ENCODE measurements at regions not wholly inside any gene's neighbourhood (a gene's known extent, or its start where the extent isn't known, plus 50 kb on each side); places are given as distances from the start of the nearest gene placed in this dataset.

- peaks cover 20% of the 10 kb centered on the region for H3K27me3 ChIP-seq (replicated peaks; ENCODE audit: insufficient read depth, low read depth, low read length, poor library complexity)
- CTCF ChIA-PET, result no interaction called here
- H3K4me1 ChIP-seq (ENCODE audit: insufficient read depth, low read length, poor library complexity, severe bottlenecking), result no peaks in the 10 kb centered on the region
- H3K36me3 ChIP-seq (ENCODE audit: insufficient read depth, low read length, poor library complexity, severe bottlenecking), result no peaks in the 10 kb centered on the region
- TF ChIP-seq CTCF (conservative IDR thresholded peaks at IDR 0.05; ENCODE audit: low read depth, low read length) (no peak), EZH2 (IDR thresholded peaks at IDR 0.05; ENCODE audit: borderline replicate concordance, low read depth, low read length, poor library complexity, severe bottlenecking) (no peak)
- no peak overlapping the region for H3K27ac ChIP-seq (ENCODE audit: low read depth, low read length, poor library complexity, severe bottlenecking)
- BruUV-seq (replicated peaks), result no TSS peak
- POLR2A ChIA-PET (ENCODE audit: low non-redundant PET), result no interaction called here
- H3K9me3 ChIP-seq (ENCODE audit: low read depth, low read length, poor library complexity, severe bottlenecking), result no peaks in the 10 kb centered on the region
- DNase-seq (ENCODE audit: low spot score), result no peak
- intact Hi-C loops (cut with micrococcal nuclease; ENCODE audit: unreplicated experiment), result no loop called here
- no peak overlapping the region for H3K4me3 ChIP-seq (ENCODE audit: low read depth, low read length, poor library complexity, severe bottlenecking)
Measured at GRCh38 chr7:25725451-25725850, 426.5 kb upstream of the NFE2L3 start.

- intact Hi-C loops (cut with micrococcal nuclease; ENCODE audit: unreplicated experiment), result no loop called here
- no peaks in the 10 kb centered on the region for H3K36me3 ChIP-seq (ENCODE audit: insufficient read depth, low read length, poor library complexity, severe bottlenecking)
- CTCF ChIA-PET, result no interaction called here
- BruUV-seq (replicated peaks), result no TSS peak
- TF ChIP-seq EZH2 (IDR thresholded peaks at IDR 0.05; ENCODE audit: borderline replicate concordance, low read depth, low read length, poor library complexity, severe bottlenecking), result no peak
- no peak for TF ChIP-seq CTCF (conservative IDR thresholded peaks at IDR 0.05; ENCODE audit: low read depth, low read length)
- POLR2A ChIA-PET (ENCODE audit: low non-redundant PET), result no interaction called here
- peaks cover 20% of the 10 kb centered on the region for H3K27me3 ChIP-seq (replicated peaks; ENCODE audit: insufficient read depth, low read depth, low read length, poor library complexity)
- H3K4me1 ChIP-seq (ENCODE audit: insufficient read depth, low read length, poor library complexity, severe bottlenecking), result peaks cover 8% of the 10 kb centered on the region
- no peaks in the 10 kb centered on the region for H3K9me3 ChIP-seq (ENCODE audit: low read depth, low read length, poor library complexity, severe bottlenecking)
- no peak overlapping the region for H3K27ac ChIP-seq (ENCODE audit: low read depth, low read length, poor library complexity, severe bottlenecking)
- H3K4me3 ChIP-seq (ENCODE audit: low read depth, low read length, poor library complexity, severe bottlenecking), result no peak overlapping the region
- DNase-seq (ENCODE audit: low spot score), result no peak
Measured at GRCh38 chr7:25726170-25726780, 425.7 kb upstream of the NFE2L3 start.

GRCh38 chr7:25726781-25727311, 425.2 kb upstream of the NFE2L3 start:
- no peak for DNase-seq (ENCODE audit: low spot score)
- Histone ChIP-seq H3K27ac (ENCODE audit: low read depth, low read length, poor library complexity, severe bottlenecking) (no peak overlapping the region), H3K4me1 (ENCODE audit: insufficient read depth, low read length, poor library complexity, severe bottlenecking) (peaks cover 9% of the 10 kb centered on the region), H3K27me3 (replicated peaks; ENCODE audit: insufficient read depth, low read depth, low read length, poor library complexity) (peaks cover 19% of the 10 kb centered on the region), H3K9me3 (ENCODE audit: low read depth, low read length, poor library complexity, severe bottlenecking) (no peaks in the 10 kb centered on the region), H3K36me3 (ENCODE audit: insufficient read depth, low read length, poor library complexity, severe bottlenecking) (no peaks in the 10 kb centered on the region), H3K4me3 (ENCODE audit: low read depth, low read length, poor library complexity, severe bottlenecking) (no peak overlapping the region)
- BruUV-seq (replicated peaks), result no TSS peak
- ChIA-PET POLR2A (ENCODE audit: low non-redundant PET) (no interaction called here), CTCF (no interaction called here)
- no peak for TF ChIP-seq EZH2 (IDR thresholded peaks at IDR 0.05; ENCODE audit: borderline replicate concordance, low read depth, low read length, poor library complexity, severe bottlenecking)
- TF ChIP-seq CTCF (conservative IDR thresholded peaks at IDR 0.05; ENCODE audit: low read depth, low read length), result no peak
- intact Hi-C loops (cut with micrococcal nuclease; ENCODE audit: unreplicated experiment), result no loop called here
